Breast epithelium (tissue), 3 donors: ENCODE measurements at regions not wholly inside any gene's neighbourhood (a gene's known extent, or its start where the extent isn't known, plus 50 kb on each side); places are given as distances from the start of the nearest gene placed in this dataset.

Experiments used
- POLR2A ChIP-seq: fragments of 450-650 bp; IDR thresholded peaks from one replicate; pipeline ENCODE4 v1.6.1; 2016; ENCODE audit warnings: antibody characterized with exemption, mild to moderate bottlenecking, moderate library complexity
- POLR2AphosphoS5 ChIP-seq, 3 donors: sonication (generic); formaldehyde crosslinking; IDR thresholded peaks; one replicate each; pipeline ENCODE4 v1.6.1; 2017; ENCODE audit warnings: antibody characterized with exemption in 3 of 3
- TF ChIP-seq, protein P1 (sequence below), 3 donors: fragments of 450-650 bp; IDR thresholded peaks; one replicate each; pipeline ENCODE4 v1.5.1; 2016 to 2017; ENCODE audit warnings: antibody characterized with exemption in 3 of 3, mild to moderate bottlenecking in 3 of 3, moderate library complexity in 3 of 3

DNA sequence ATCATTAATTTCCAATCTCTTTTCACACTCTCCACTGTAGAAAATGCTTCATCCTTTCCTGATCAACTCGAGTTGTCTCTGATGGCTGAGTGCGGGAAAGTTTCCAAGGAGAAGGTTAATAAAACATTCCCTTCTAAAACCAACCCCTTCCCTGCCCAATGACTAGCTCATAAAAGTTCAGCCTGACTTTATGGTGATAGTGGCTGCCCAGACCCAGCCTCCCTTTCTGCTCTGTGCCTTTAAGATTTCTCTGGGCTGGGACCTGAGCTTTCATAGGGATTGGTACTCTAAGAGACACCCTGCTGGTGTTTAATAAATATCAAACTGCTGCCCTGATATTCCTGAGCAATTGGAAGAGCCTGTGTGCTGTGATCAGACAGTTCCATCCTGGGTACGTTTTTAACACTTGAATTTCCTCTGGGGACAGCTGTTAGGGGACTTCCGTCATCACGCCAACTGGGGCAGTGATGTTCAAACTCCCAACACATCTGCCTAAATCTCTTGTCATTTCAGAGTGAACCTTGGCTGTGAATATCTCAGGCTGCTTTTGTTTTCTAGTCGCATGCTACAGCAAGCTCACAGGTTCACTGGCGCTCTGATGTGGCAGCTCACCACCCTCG, 195.0 kb upstream of the KIRREL3 start:
- TF ChIP-seq POLR2A (no peak), POLR2AphosphoS5 (IDR thresholded peaks at IDR 0.05) (no peak)
- TF ChIP-seq, protein P1, sequence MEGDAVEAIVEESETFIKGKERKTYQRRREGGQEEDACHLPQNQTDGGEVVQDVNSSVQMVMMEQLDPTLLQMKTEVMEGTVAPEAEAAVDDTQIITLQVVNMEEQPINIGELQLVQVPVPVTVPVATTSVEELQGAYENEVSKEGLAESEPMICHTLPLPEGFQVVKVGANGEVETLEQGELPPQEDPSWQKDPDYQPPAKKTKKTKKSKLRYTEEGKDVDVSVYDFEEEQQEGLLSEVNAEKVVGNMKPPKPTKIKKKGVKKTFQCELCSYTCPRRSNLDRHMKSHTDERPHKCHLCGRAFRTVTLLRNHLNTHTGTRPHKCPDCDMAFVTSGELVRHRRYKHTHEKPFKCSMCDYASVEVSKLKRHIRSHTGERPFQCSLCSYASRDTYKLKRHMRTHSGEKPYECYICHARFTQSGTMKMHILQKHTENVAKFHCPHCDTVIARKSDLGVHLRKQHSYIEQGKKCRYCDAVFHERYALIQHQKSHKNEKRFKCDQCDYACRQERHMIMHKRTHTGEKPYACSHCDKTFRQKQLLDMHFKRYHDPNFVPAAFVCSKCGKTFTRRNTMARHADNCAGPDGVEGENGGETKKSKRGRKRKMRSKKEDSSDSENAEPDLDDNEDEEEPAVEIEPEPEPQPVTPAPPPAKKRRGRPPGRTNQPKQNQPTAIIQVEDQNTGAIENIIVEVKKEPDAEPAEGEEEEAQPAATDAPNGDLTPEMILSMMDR (IDR thresholded peaks at IDR 0.05) = no peak
